HEK293 (cell line): ENCODE measurements at regions not wholly inside any gene's neighbourhood (a gene's known extent, or its start where the extent isn't known, plus 50 kb on each side); places are given as distances from the start of the nearest gene placed in this dataset.

Experiments
- CTCF ChIP-seq: fragments of 450-650 bp; formaldehyde crosslinking; IDR thresholded peaks from 2 replicates; pipeline ENCODE4 v1.5.1; 2016; ENCODE audit warnings: missing biosample characterization, missing genetic modification characterization
- PRDM1 ChIP-seq: fragments of 450-650 bp; formaldehyde crosslinking; IDR thresholded peaks from 2 replicates; pipeline ENCODE4; 2016; ENCODE audit warnings: missing biosample characterization, missing genetic modification characterization
- RBAK ChIP-seq: fragments of 450-650 bp; formaldehyde crosslinking; IDR thresholded peaks from 2 replicates; pipeline ENCODE4 v1.5.1; 2016; ENCODE audit warnings: missing biosample characterization, missing genetic modification characterization
- REST ChIP-seq: fragments of 450-650 bp; formaldehyde crosslinking; IDR thresholded peaks from 2 replicates; pipeline ENCODE4 v1.5.1; 2016; ENCODE audit warnings: missing biosample characterization, missing genetic modification characterization
- ZNF114 ChIP-seq: fragments of 450-650 bp; formaldehyde crosslinking; IDR thresholded peaks from 2 replicates; pipeline ENCODE4 v1.5.0; 2017; ENCODE audit warnings: missing biosample characterization, missing genetic modification characterization
- ZNF121 ChIP-seq: fragments of 450-650 bp; formaldehyde crosslinking; IDR thresholded peaks from 2 replicates; pipeline ENCODE4 v1.5.1; 2016; ENCODE audit warnings: missing biosample characterization, missing genetic modification characterization
- ZNF140 ChIP-seq: fragments of 450-650 bp; formaldehyde crosslinking; IDR thresholded peaks from 2 replicates; pipeline ENCODE4 v1.5.1; 2016; ENCODE audit warnings: missing biosample characterization, missing genetic modification characterization
- ZNF23 ChIP-seq: fragments of 450-650 bp; formaldehyde crosslinking; IDR thresholded peaks from 2 replicates; pipeline ENCODE4 v1.5.1; 2016; ENCODE audit warnings: missing biosample characterization, missing genetic modification characterization, borderline replicate concordance
- ZNF341 ChIP-seq: fragments of 450-650 bp; formaldehyde crosslinking; IDR thresholded peaks from 2 replicates; pipeline ENCODE4; 2016; ENCODE audit warnings: low read depth, missing biosample characterization, missing genetic modification characterization
- ZNF549 ChIP-seq: fragments of 450-650 bp; IDR thresholded peaks from 2 replicates; pipeline ENCODE4 v1.5.1; 2018; ENCODE audit warnings: missing biosample characterization, missing genetic modification characterization, mild to moderate bottlenecking, inconsistent platforms, moderate library complexity

- TF ChIP-seq CTCF (tag by site-specific recombination): no peak
- no peak for TF ChIP-seq PRDM1 (tag by site-specific recombination)
- no peak for TF ChIP-seq ZNF114 (tag by site-specific recombination)
- no peak for TF ChIP-seq REST (tag by site-specific recombination)
- TF ChIP-seq ZNF121 (tag by site-specific recombination): no peak
- no peak for TF ChIP-seq ZNF140
- no peak for TF ChIP-seq ZNF341 (tag by site-specific recombination)
- no peak for TF ChIP-seq ZNF23 (tag by site-specific recombination)
- TF ChIP-seq ZNF549 (tag by site-specific recombination): no peak
- no peak for TF ChIP-seq RBAK (tag by site-specific recombination)
These were observed 101.4 kb upstream of the RAB40AL start for GRCh38 chrX:102835504-102836146.
